Glutamatergic neuron (in vitro differentiated cells): ENCODE measurements at regions not wholly inside any gene's neighbourhood (a gene's known extent, or its start where the extent isn't known, plus 50 kb on each side); places are given as distances from the start of the nearest gene placed in this dataset.

Experiments
- DNase-seq: peaks from one replicate; pipeline ENCODE4 v3.0.0; 2022
- H3K27ac Mint-ChIP-seq: one replicate; pipeline ENCODE4 v1.8.0; 2020; ENCODE audit warnings: mild to moderate bottlenecking, mixed read lengths, inconsistent platforms; ENCODE audit not compliant: unreplicated experiment
- H3K27me3 Mint-ChIP-seq: one replicate; pipeline ENCODE4 v1.8.0; 2020; ENCODE audit warnings: mild to moderate bottlenecking, moderate library complexity, mixed read lengths, inconsistent platforms; ENCODE audit not compliant: unreplicated experiment
- H3K36me3 Mint-ChIP-seq: one replicate; pipeline ENCODE4 v1.8.0; 2020; ENCODE audit warnings: mild to moderate bottlenecking, mixed read lengths, inconsistent platforms; ENCODE audit not compliant: unreplicated experiment
- H3K4me1 Mint-ChIP-seq: one replicate; pipeline ENCODE4 v1.8.0; 2020; ENCODE audit warnings: mild to moderate bottlenecking, low read depth, mixed read lengths, inconsistent platforms; ENCODE audit not compliant: unreplicated experiment
- H3K4me3 Mint-ChIP-seq: one replicate; pipeline ENCODE4 v1.8.0; 2020; ENCODE audit warnings: mild to moderate bottlenecking, mixed read lengths, inconsistent platforms; ENCODE audit not compliant: unreplicated experiment
- H3K9me3 Mint-ChIP-seq: one replicate; pipeline ENCODE4 v1.8.0; 2020; ENCODE audit warnings: mild to moderate bottlenecking, moderate library complexity, mixed read lengths, inconsistent platforms; ENCODE audit not compliant: unreplicated experiment
- CTCF ChIP-seq: fragments of 200-600 bp; sonication (generic); IDR thresholded peaks from one replicate; pipeline ENCODE4 v1.5.0; 2021; ENCODE audit not compliant: partially characterized antibody, unreplicated experiment

GRCh38 chr14:22097586-22098292 is 424.1 kb upstream of the OR4E1 start:
- no peaks in the 10 kb centered on the region for H3K36me3 Mint-ChIP-seq
- no peak overlapping the region for H3K4me3 Mint-ChIP-seq
- no peaks in the 10 kb centered on the region for H3K27me3 Mint-ChIP-seq
- no peak overlapping the region for H3K27ac Mint-ChIP-seq
- no peak for DNase-seq
- H3K9me3 Mint-ChIP-seq = no peaks in the 10 kb centered on the region
- no peak for TF ChIP-seq CTCF
- no peaks in the 10 kb centered on the region for H3K4me1 Mint-ChIP-seq

- TF ChIP-seq CTCF = no peak
- no peaks in the 10 kb centered on the region for H3K27me3 Mint-ChIP-seq
- no peak overlapping the region for H3K27ac Mint-ChIP-seq
- H3K36me3 Mint-ChIP-seq = no peaks in the 10 kb centered on the region
- H3K4me3 Mint-ChIP-seq = no peak overlapping the region
- H3K4me1 Mint-ChIP-seq = no peaks in the 10 kb centered on the region
- DNase-seq = no peak
- no peaks in the 10 kb centered on the region for H3K9me3 Mint-ChIP-seq
Observed at GRCh38 chr14:22097072-22097471, 423.5 kb upstream of the OR4E1 start.

GRCh38 chr14:22096514-22096895 is 422.9 kb upstream of the OR4E1 start:
- Mint-ChIP-seq H3K4me3 (no peak overlapping the region), H3K36me3 (no peaks in the 10 kb centered on the region), H3K27ac (no peak overlapping the region), H3K27me3 (no peaks in the 10 kb centered on the region), H3K9me3 (no peaks in the 10 kb centered on the region), H3K4me1 (no peaks in the 10 kb centered on the region)
- no peak for DNase-seq
- no peak for TF ChIP-seq CTCF

- H3K27me3 Mint-ChIP-seq = no peaks in the 10 kb centered on the region
- DNase-seq = no peak
- H3K4me3 Mint-ChIP-seq = no peak overlapping the region
- no peak overlapping the region for H3K27ac Mint-ChIP-seq
- H3K9me3 Mint-ChIP-seq = no peaks in the 10 kb centered on the region
- no peaks in the 10 kb centered on the region for H3K36me3 Mint-ChIP-seq
- H3K4me1 Mint-ChIP-seq = no peaks in the 10 kb centered on the region
- TF ChIP-seq CTCF = no peak
Observed at GRCh38 chr14:22095860-22096513, 422.4 kb upstream of the OR4E1 start.

GRCh38 chr14:22089940-22090339 is 416.3 kb upstream of the OR4E1 start:
- no peak for TF ChIP-seq CTCF
- H3K9me3 Mint-ChIP-seq = no peaks in the 10 kb centered on the region
- H3K4me1 Mint-ChIP-seq = no peaks in the 10 kb centered on the region
- no peaks in the 10 kb centered on the region for H3K36me3 Mint-ChIP-seq
- H3K27me3 Mint-ChIP-seq = no peaks in the 10 kb centered on the region
- no peak overlapping the region for H3K4me3 Mint-ChIP-seq
- DNase-seq = no peak
- H3K27ac Mint-ChIP-seq = no peak overlapping the region
